Natural killer cell treated with Interleukin-12 subunit alpha and Interleukin-12 subunit beta and Interleukin-15 and Interleukin-18, amount 100 ng/mL, for 72 hours (primary cell): ENCODE measurements at regions not wholly inside any gene's neighbourhood (a gene's known extent, or its start where the extent isn't known, plus 50 kb on each side); places are given as distances from the start of the nearest gene placed in this dataset.

ENCODE experiments used
- ATAC-seq, 2 donors: fragments of 150-1000 bp; cut with Tn5 transposase in 1 of 2; sonication (Bioruptor Pico), chemical (Tn5 transposase) in 1 of 2; 2 replicates each; pipeline ENCODE4 v1.10.0; 2021
- DNase-seq: peaks from one replicate; pipeline ENCODE4 v3.0.0; 2022; ENCODE audit warnings: low spot score
- H3K27ac Mint-ChIP-seq, 2 donors: 1 replicate in 1 of 2; 2 replicates in 1 of 2; pipeline ENCODE4 v1.8.0; 2022; ENCODE audit warnings: mixed read lengths in 2 of 2, mild to moderate bottlenecking in 1 of 2, moderate library complexity in 1 of 2
- H3K27me3 Mint-ChIP-seq, 2 donors: 1 replicate in 1 of 2; 2 replicates in 1 of 2; pipeline ENCODE4 v1.8.0; 2022; ENCODE audit warnings: mixed read lengths in 2 of 2
- H3K36me3 Mint-ChIP-seq: one replicate; pipeline ENCODE4 v1.8.0; 2022; ENCODE audit warnings: mixed read lengths
- H3K4me1 Mint-ChIP-seq, 2 donors: 1 replicate in 1 of 2; 2 replicates in 1 of 2; pipeline ENCODE4 v1.8.0; 2022; ENCODE audit warnings: low read depth in 2 of 2, mixed read lengths in 2 of 2, mild to moderate bottlenecking in 1 of 2
- H3K4me3 Mint-ChIP-seq: one replicate; pipeline ENCODE4 v1.8.0; 2022; ENCODE audit warnings: mixed read lengths
- H3K9me3 Mint-ChIP-seq: 2 replicates; pipeline ENCODE4 v1.8.0; 2022; ENCODE audit warnings: mixed read lengths

GRCh38 chr2:8514796-8515758 lies 166.8 kb upstream of the ID2 start:
- peak; percentile 71 to 84 for ATAC-seq
- peak overlapping the region; percentile 79 for H3K4me3 Mint-ChIP-seq
- H3K9me3 Mint-ChIP-seq: no peaks in the 10 kb centered on the region
- H3K27me3 Mint-ChIP-seq: no peaks in the 10 kb centered on the region
- peaks cover 75 to 80% of the 10 kb centered on the region in 2 donors for H3K4me1 Mint-ChIP-seq
- peak; percentile 73 for DNase-seq
- peak overlapping the region; percentile 82 to 85 for H3K27ac Mint-ChIP-seq
- peaks cover 9% of the 10 kb centered on the region for H3K36me3 Mint-ChIP-seq

- H3K27me3 Mint-ChIP-seq: no peaks in the 10 kb centered on the region
- H3K27ac Mint-ChIP-seq: peak overlapping the region; percentile 82 to 85
- DNase-seq (no peak), ATAC-seq (peak in 1 of 2 donors; percentile 70)
- peaks cover 7% of the 10 kb centered on the region for H3K36me3 Mint-ChIP-seq
- H3K9me3 Mint-ChIP-seq: no peaks in the 10 kb centered on the region
- H3K4me1 Mint-ChIP-seq: peaks cover 81 to 82% of the 10 kb centered on the region in 2 donors
- peak overlapping the region; percentile 79 for H3K4me3 Mint-ChIP-seq
These were observed 165.9 kb upstream of the ID2 start for GRCh38 chr2:8515864-8516533.

GRCh38 chr2:8517850-8518498 lies 163.9 kb upstream of the ID2 start:
- H3K27ac Mint-ChIP-seq: peak overlapping the region; percentile 72 to 90
- ATAC-seq: no peak

GRCh38 chr2:8518979-8519668 lies 162.7 kb upstream of the ID2 start:
- H3K4me1 Mint-ChIP-seq: peaks cover 80 to 86% of the 10 kb centered on the region in 2 donors
- DNase-seq: peak; percentile 78
- no peaks in the 10 kb centered on the region for H3K27me3 Mint-ChIP-seq
- H3K36me3 Mint-ChIP-seq: no peaks in the 10 kb centered on the region
- peak overlapping the region; percentile 72 to 90 for H3K27ac Mint-ChIP-seq
- no peaks in the 10 kb centered on the region for H3K9me3 Mint-ChIP-seq
- peak overlapping the region; percentile 63 for H3K4me3 Mint-ChIP-seq
- peak; percentile 52 to 72 for ATAC-seq

More at GRCh38 chr2:8517850-8518498, 163.9 kb upstream of the ID2 start:
- Mint-ChIP-seq H3K4me1 (peaks cover 80 to 84% of the 10 kb centered on the region in 2 donors), H3K4me3 (no peak overlapping the region), H3K27me3 (no peaks in the 10 kb centered on the region), H3K9me3 (no peaks in the 10 kb centered on the region), H3K36me3 (peaks cover 7% of the 10 kb centered on the region)
- DNase-seq: no peak

- H3K4me3 Mint-ChIP-seq: peak overlapping the region; percentile 63
These were observed 161.0 kb upstream of the ID2 start for GRCh38 chr2:8520791-8521344.

GRCh38 chr2:8522687-8523086 lies 159.2 kb upstream of the ID2 start:
- peak overlapping the region; percentile 58 for H3K4me3 Mint-ChIP-seq
- no peaks in the 10 kb centered on the region for H3K9me3 Mint-ChIP-seq
- peaks cover 79 to 87% of the 10 kb centered on the region in 2 donors for H3K4me1 Mint-ChIP-seq
- H3K36me3 Mint-ChIP-seq: no peaks in the 10 kb centered on the region
- DNase-seq (no peak), ATAC-seq (peak in 1 of 2 donors; percentile 15)
- no peaks in the 10 kb centered on the region for H3K27me3 Mint-ChIP-seq
- peak overlapping the region; percentile 72 to 90 for H3K27ac Mint-ChIP-seq

More at GRCh38 chr2:8520791-8521344, 161.0 kb upstream of the ID2 start:
- ATAC-seq: peak; percentile 63 to 80
- Mint-ChIP-seq H3K27me3 (no peaks in the 10 kb centered on the region), H3K9me3 (no peaks in the 10 kb centered on the region), H3K27ac (peak overlapping the region; percentile 72 to 90), H3K36me3 (no peaks in the 10 kb centered on the region), H3K4me1 (peaks cover 78 to 84% of the 10 kb centered on the region in 2 donors)
- peak; percentile 75 for DNase-seq

GRCh38 chr2:8524388-8524787 lies 157.5 kb upstream of the ID2 start:
- Mint-ChIP-seq H3K4me3 (no peak overlapping the region), H3K27ac (peak overlapping the region; percentile 72 to 90), H3K27me3 (no peaks in the 10 kb centered on the region), H3K4me1 (peaks cover 75 to 81% of the 10 kb centered on the region in 2 donors), H3K9me3 (no peaks in the 10 kb centered on the region), H3K36me3 (no peaks in the 10 kb centered on the region)
- DNase-seq (no peak), ATAC-seq (no peak)

- peaks cover 74 to 81% of the 10 kb centered on the region in 2 donors for H3K4me1 Mint-ChIP-seq
- no peak overlapping the region for H3K4me3 Mint-ChIP-seq
- no peak for ATAC-seq
- no peaks in the 10 kb centered on the region for H3K27me3 Mint-ChIP-seq
- no peaks in the 10 kb centered on the region for H3K9me3 Mint-ChIP-seq
- H3K36me3 Mint-ChIP-seq: no peaks in the 10 kb centered on the region
- H3K27ac Mint-ChIP-seq: peak overlapping the region; percentile 72 to 83
- DNase-seq: no peak
These were observed 157.0 kb upstream of the ID2 start for GRCh38 chr2:8524823-8525222.

GRCh38 chr2:8525236-8525581 lies 156.6 kb upstream of the ID2 start:
- Mint-ChIP-seq H3K4me1 (peaks cover 73 to 79% of the 10 kb centered on the region in 2 donors), H3K9me3 (no peaks in the 10 kb centered on the region), H3K27ac (peak overlapping the region; percentile 57 to 83), H3K4me3 (peak overlapping the region; percentile 54), H3K27me3 (no peaks in the 10 kb centered on the region), H3K36me3 (no peaks in the 10 kb centered on the region)
- DNase-seq (no peak), ATAC-seq (no peak)

GRCh38 chr2:8525582-8526402 lies 156.1 kb upstream of the ID2 start:
- DNase-seq: peak; percentile 79
- peak; percentile 70 to 83 for ATAC-seq
- peaks cover 67 to 73% of the 10 kb centered on the region in 2 donors for H3K4me1 Mint-ChIP-seq
- H3K27me3 Mint-ChIP-seq: no peaks in the 10 kb centered on the region
- no peaks in the 10 kb centered on the region for H3K9me3 Mint-ChIP-seq
- H3K27ac Mint-ChIP-seq: peak overlapping the region; percentile 57 to 83
- peaks cover 1% of the 10 kb centered on the region for H3K36me3 Mint-ChIP-seq
- peak overlapping the region; percentile 54 for H3K4me3 Mint-ChIP-seq

- Mint-ChIP-seq H3K27me3 (no peaks in the 10 kb centered on the region), H3K4me3 (peak overlapping the region; percentile 54), H3K9me3 (peaks cover 4% of the 10 kb centered on the region), H3K27ac (peak overlapping the region; percentile 57 to 83), H3K4me1 (peaks cover 67% of the 10 kb centered on the region in 2 donors), H3K36me3 (peaks cover 7% of the 10 kb centered on the region)
- DNase-seq (no peak), ATAC-seq (no peak)
These were observed 155.5 kb upstream of the ID2 start for GRCh38 chr2:8526403-8526696.

- peaks cover 4% of the 10 kb centered on the region for H3K9me3 Mint-ChIP-seq
- H3K27me3 Mint-ChIP-seq: no peaks in the 10 kb centered on the region
- peak overlapping the region; percentile 57 to 83 for H3K27ac Mint-ChIP-seq
- H3K4me3 Mint-ChIP-seq: no peak overlapping the region
- no peak for DNase-seq
- no peak for ATAC-seq
- peaks cover 61 to 62% of the 10 kb centered on the region in 2 donors for H3K4me1 Mint-ChIP-seq
- H3K36me3 Mint-ChIP-seq: peaks cover 14% of the 10 kb centered on the region
These were observed 154.8 kb upstream of the ID2 start for GRCh38 chr2:8527031-8527430.
